Naive thymus-derived CD8-positive, alpha-beta T cell (primary cell): ENCODE measurements at regions not wholly inside any gene's neighbourhood (a gene's known extent, or its start where the extent isn't known, plus 50 kb on each side); places are given as distances from the start of the nearest gene placed in this dataset.
A peak's percentile ranks its signal among the peaks of the same experiment; 100 is the strongest.

Experiments
- ATAC-seq, 2 donors: fragments of 150-1000 bp; cut with Tn5 transposase in 1 of 2; sonication (Bioruptor Pico), chemical (Tn5 transposase) in 1 of 2; 1 replicate in 1 of 2; 2 replicates in 1 of 2; pipeline ENCODE4 v1.10.0; 2021; ENCODE audit warnings: mild to moderate bottlenecking in 2 of 2, moderate library complexity in 2 of 2
- POLR2A ChIA-PET: fragments of 350-600 bp; sonication (Branson Sonifier 250); formaldehyde crosslinking; loops from one replicate; lab custom pipeline; 2021; ENCODE audit warnings: antibody characterized with exemption; lab: Charles Lee
- DNase-seq, 10 donors: peaks; one replicate each; pipeline versions ENCODE4 v3.0.0 to v3.0.0-alpha.2; 2020 to 2022
- H3K27ac Mint-ChIP-seq, 10 donors: one replicate each; pipeline ENCODE4 v1.8.0; 2020 to 2022; ENCODE audit warnings: mild to moderate bottlenecking in 10 of 10, mixed read lengths in 10 of 10, moderate library complexity in 4 of 10, inconsistent platforms in 1 of 10
- H3K27me3 Mint-ChIP-seq, 5 donors: one replicate each; pipeline ENCODE4 v1.8.0; 2021 to 2022; ENCODE audit warnings: mixed read lengths in 5 of 5
- H3K36me3 Mint-ChIP-seq, 3 donors: one replicate each; pipeline ENCODE4 v1.8.0; 2020 to 2022; ENCODE audit warnings: mixed read lengths in 3 of 3, mild to moderate bottlenecking in 2 of 3, inconsistent platforms in 1 of 3
- H3K4me1 Mint-ChIP-seq, 4 donors: one replicate each; pipeline ENCODE4 v1.8.0; 2021 to 2022; ENCODE audit warnings: mixed read lengths in 4 of 4
- H3K4me3 Mint-ChIP-seq, 10 donors: one replicate each; pipeline ENCODE4 v1.8.0; 2020 to 2022; ENCODE audit warnings: mild to moderate bottlenecking in 10 of 10, mixed read lengths in 10 of 10, moderate library complexity in 6 of 10, inconsistent platforms in 1 of 10
- H3K9me3 Mint-ChIP-seq, 9 donors: one replicate each; pipeline ENCODE4 v1.8.0; 2020 to 2022; ENCODE audit warnings: mixed read lengths in 9 of 9, mild to moderate bottlenecking in 3 of 9, inconsistent platforms in 1 of 9, moderate library complexity in 1 of 9

DNA sequence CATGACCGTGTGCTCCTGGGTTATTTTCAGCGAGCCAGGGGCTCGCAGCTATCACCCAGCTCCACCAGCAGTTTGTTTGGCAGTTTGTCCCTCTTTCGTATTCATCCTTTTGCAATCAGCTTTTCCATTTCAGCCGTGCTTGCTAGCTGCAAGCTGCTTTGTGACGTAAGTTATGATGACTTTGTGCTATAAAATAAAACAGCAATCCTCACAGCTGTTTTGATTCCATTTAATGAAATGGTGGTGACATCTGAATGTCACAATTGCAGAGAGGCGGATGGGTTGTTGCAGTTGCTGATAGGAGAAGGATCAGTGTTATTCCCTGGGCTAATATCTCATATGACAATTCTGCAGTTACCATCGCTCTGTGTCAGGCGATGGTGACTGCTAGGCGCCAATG is 251.7 kb downstream of the SNX10 start:
- Mint-ChIP-seq H3K4me3 (no peak overlapping the region), H3K36me3 (no peaks in the 10 kb centered on the region), H3K4me1 (no peaks in the 10 kb centered on the region), H3K9me3 (peaks cover 0 to 3% (median 0%) of the 10 kb centered on the region in 9 donors), H3K27ac (no peak overlapping the region), H3K27me3 (peaks cover 11 to 53% (median 21%) of the 10 kb centered on the region in 5 donors)
- DNase-seq: no peak
- no peak for ATAC-seq
- POLR2A ChIA-PET: no interaction called here

- Mint-ChIP-seq H3K36me3 (no peaks in the 10 kb centered on the region), H3K27me3 (peaks cover 14 to 55% (median 25%) of the 10 kb centered on the region in 5 donors), H3K4me1 (no peaks in the 10 kb centered on the region), H3K27ac (no peak overlapping the region), H3K9me3 (peaks cover 0 to 3% (median 0%) of the 10 kb centered on the region in 9 donors), H3K4me3 (no peak overlapping the region)
- POLR2A ChIA-PET: no interaction called here
- no peak for DNase-seq
- no peak for ATAC-seq
Measured at GRCh38 chr7:26543951-26544350, 252.3 kb downstream of the SNX10 start.

- POLR2A ChIA-PET: no interaction called here
- no peak for DNase-seq
- peaks cover 14 to 55% (median 21%) of the 10 kb centered on the region in 5 donors for H3K27me3 Mint-ChIP-seq
Measured at GRCh38 chr7:26546508-26547053, 254.9 kb downstream of the SNX10 start.

GRCh38 chr7:26547156-26547555 is 255.5 kb downstream of the SNX10 start:
- peaks cover 14 to 61% (median 25%) of the 10 kb centered on the region in 5 donors for H3K27me3 Mint-ChIP-seq

More at GRCh38 chr7:26546508-26547053, 254.9 kb downstream of the SNX10 start:
- ATAC-seq: no peak
- Mint-ChIP-seq H3K27ac (no peak overlapping the region), H3K9me3 (peaks cover 0 to 3% (median 0%) of the 10 kb centered on the region in 9 donors), H3K4me1 (peaks cover 0 to 1% (median 0%) of the 10 kb centered on the region in 4 donors), H3K36me3 (no peaks in the 10 kb centered on the region), H3K4me3 (no peak overlapping the region)

DNA sequence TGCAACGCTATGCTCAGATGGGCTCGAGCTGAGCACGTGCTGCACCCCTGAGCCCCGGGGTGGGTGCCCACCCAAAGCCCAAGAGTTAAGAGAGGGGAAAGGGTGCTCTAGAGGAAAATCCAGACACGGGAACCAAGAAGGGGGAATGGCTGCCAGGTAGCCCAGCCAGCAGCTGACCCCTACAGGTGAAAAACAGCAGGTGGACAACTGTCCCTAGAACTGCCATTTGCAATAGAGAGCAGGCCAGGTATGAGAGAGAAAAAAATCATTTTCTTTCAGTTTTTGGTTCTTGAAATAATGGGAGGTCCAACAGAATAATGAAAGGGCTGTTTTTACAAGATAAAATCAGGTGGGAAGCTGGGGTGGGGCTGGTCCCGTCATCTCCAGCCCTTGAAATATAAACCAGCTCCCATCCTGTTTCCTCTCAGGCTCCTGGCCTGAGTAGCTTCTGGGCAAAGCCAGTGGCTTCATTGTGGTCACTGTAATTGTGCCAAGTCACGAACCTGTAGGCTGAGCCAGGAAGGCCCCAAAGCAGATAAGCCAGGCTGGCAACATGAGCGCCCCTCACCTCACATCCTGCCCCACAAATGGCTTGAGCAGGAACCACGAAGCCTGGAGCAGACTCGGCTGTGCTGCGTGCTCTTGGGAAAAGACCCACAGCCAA is 257.8 kb downstream of the SNX10 start:
- POLR2A ChIA-PET: no interaction called here
- H3K27me3 Mint-ChIP-seq: peaks cover 20 to 67% (median 33%) of the 10 kb centered on the region in 5 donors

More at GRCh38 chr7:26547156-26547555, 255.5 kb downstream of the SNX10 start:
- H3K9me3 Mint-ChIP-seq: peaks cover 0 to 3% (median 0%) of the 10 kb centered on the region in 9 donors
- no peak overlapping the region for H3K4me3 Mint-ChIP-seq
- no peaks in the 10 kb centered on the region for H3K36me3 Mint-ChIP-seq
- H3K4me1 Mint-ChIP-seq: peaks cover 0 to 1% (median 0%) of the 10 kb centered on the region in 4 donors
- H3K27ac Mint-ChIP-seq: no peak overlapping the region
- DNase-seq (no peak), ATAC-seq (no peak)
- POLR2A ChIA-PET: no interaction called here

GRCh38 chr7:26550492-26550891 is 258.8 kb downstream of the SNX10 start:
- Mint-ChIP-seq H3K4me1 (peaks cover 0 to 1% (median 0%) of the 10 kb centered on the region in 4 donors), H3K4me3 (no peak overlapping the region), H3K9me3 (peaks cover 0 to 3% (median 0%) of the 10 kb centered on the region in 9 donors), H3K27ac (no peak overlapping the region), H3K36me3 (no peaks in the 10 kb centered on the region), H3K27me3 (peaks cover 23 to 62% (median 31%) of the 10 kb centered on the region in 5 donors)
- ATAC-seq: no peak
- POLR2A ChIA-PET: no interaction called here
- DNase-seq: no peak

More for the DNA sequence above, 257.8 kb downstream of the SNX10 start:
- no peak overlapping the region for H3K4me3 Mint-ChIP-seq
- peak overlapping the region in 1 of 10 donors; percentile 8 for H3K27ac Mint-ChIP-seq
- peaks cover 0 to 1% (median 0%) of the 10 kb centered on the region in 4 donors for H3K4me1 Mint-ChIP-seq
- H3K9me3 Mint-ChIP-seq: peaks cover 0 to 3% (median 0%) of the 10 kb centered on the region in 9 donors
- ATAC-seq (no peak), DNase-seq (no peak)
- no peaks in the 10 kb centered on the region for H3K36me3 Mint-ChIP-seq

GRCh38 chr7:26551740-26552139 is 260.1 kb downstream of the SNX10 start:
- peaks cover 0 to 1% (median 0%) of the 10 kb centered on the region in 4 donors for H3K4me1 Mint-ChIP-seq
- H3K36me3 Mint-ChIP-seq: no peaks in the 10 kb centered on the region
- POLR2A ChIA-PET: no interaction called here
- peaks cover 0 to 3% (median 0%) of the 10 kb centered on the region in 9 donors for H3K9me3 Mint-ChIP-seq
- H3K4me3 Mint-ChIP-seq: no peak overlapping the region
- H3K27me3 Mint-ChIP-seq: peaks cover 23 to 51% (median 29%) of the 10 kb centered on the region in 5 donors
- DNase-seq (no peak), ATAC-seq (no peak)
- H3K27ac Mint-ChIP-seq: no peak overlapping the region

GRCh38 chr7:26553128-26553527 is 261.5 kb downstream of the SNX10 start:
- POLR2A ChIA-PET: no interaction called here
- no peak for ATAC-seq
- peaks cover 0 to 1% (median 0%) of the 10 kb centered on the region in 4 donors for H3K4me1 Mint-ChIP-seq
- no peak overlapping the region for H3K4me3 Mint-ChIP-seq
- H3K27me3 Mint-ChIP-seq: peaks cover 16 to 41% (median 25%) of the 10 kb centered on the region in 5 donors
- DNase-seq: no peak
- no peak overlapping the region for H3K27ac Mint-ChIP-seq
- H3K9me3 Mint-ChIP-seq: peaks cover 0 to under 1% (median 0%) of the 10 kb centered on the region in 9 donors
- H3K36me3 Mint-ChIP-seq: no peaks in the 10 kb centered on the region

DNA sequence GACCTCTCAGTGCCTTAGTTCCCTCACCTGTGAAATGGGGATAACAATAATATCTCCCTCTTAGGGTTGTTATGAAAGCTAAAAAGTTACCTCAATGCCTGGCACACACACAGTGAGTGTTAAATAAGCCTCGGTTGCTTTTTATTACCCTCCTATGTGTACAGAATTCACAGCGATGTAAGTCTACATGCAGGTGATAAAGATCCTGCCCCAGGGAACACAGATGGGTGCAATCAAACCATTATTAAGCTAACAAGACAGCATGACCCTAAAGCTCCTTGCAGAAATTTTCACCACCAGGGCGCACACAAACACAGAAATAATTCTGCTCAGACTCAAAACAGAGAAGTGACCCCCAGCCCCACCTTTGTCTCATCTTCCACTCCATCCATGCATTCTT is 261.9 kb downstream of the SNX10 start:
- no peak for DNase-seq
- no peaks in the 10 kb centered on the region for H3K9me3 Mint-ChIP-seq
- H3K27me3 Mint-ChIP-seq: peaks cover 13 to 36% (median 22%) of the 10 kb centered on the region in 5 donors
- peaks cover 0 to 1% (median 0%) of the 10 kb centered on the region in 4 donors for H3K4me1 Mint-ChIP-seq
- ATAC-seq: no peak
- H3K27ac Mint-ChIP-seq: no peak overlapping the region
- POLR2A ChIA-PET: no interaction called here
- no peak overlapping the region for H3K4me3 Mint-ChIP-seq
- H3K36me3 Mint-ChIP-seq: no peaks in the 10 kb centered on the region

DNA sequence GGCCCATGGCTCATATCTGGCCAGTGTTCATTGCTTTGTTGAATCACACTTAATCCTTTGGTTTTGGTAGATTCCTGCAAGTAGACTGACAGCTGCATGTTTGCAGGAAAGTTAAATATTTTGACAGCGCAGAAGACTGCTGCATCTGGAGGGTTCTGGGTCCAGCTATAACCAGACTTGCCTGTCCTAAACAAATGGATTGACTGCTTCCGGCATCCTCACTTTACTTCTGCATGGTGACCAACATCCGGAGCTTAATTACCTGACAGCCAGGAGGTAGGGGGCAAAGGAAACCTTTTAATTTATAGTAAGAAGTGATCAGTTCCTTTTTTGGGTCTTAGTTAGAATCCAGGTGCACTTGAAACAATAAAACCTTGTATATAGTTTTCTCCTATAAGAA is 263.3 kb downstream of the SNX10 start:
- ATAC-seq (no peak), DNase-seq (no peak)
- Mint-ChIP-seq H3K9me3 (no peaks in the 10 kb centered on the region), H3K27ac (no peak overlapping the region), H3K36me3 (no peaks in the 10 kb centered on the region), H3K4me1 (no peaks in the 10 kb centered on the region), H3K4me3 (no peak overlapping the region), H3K27me3 (peaks cover 11 to 26% (median 17%) of the 10 kb centered on the region in 5 donors)
- POLR2A ChIA-PET: no interaction called here

GRCh38 chr7:26556061-26556881 is 264.6 kb downstream of the SNX10 start:
- no peaks in the 10 kb centered on the region for H3K36me3 Mint-ChIP-seq
- H3K27me3 Mint-ChIP-seq: peaks cover 7 to 26% (median 14%) of the 10 kb centered on the region in 5 donors
- H3K4me1 Mint-ChIP-seq: no peaks in the 10 kb centered on the region
- DNase-seq (no peak), ATAC-seq (no peak)
- H3K4me3 Mint-ChIP-seq: no peak overlapping the region
- no peaks in the 10 kb centered on the region for H3K9me3 Mint-ChIP-seq
- no peak overlapping the region for H3K27ac Mint-ChIP-seq
- POLR2A ChIA-PET: no interaction called here

- POLR2A ChIA-PET: no interaction called here
- no peak for ATAC-seq
- H3K36me3 Mint-ChIP-seq: no peaks in the 10 kb centered on the region
- H3K27me3 Mint-ChIP-seq: peaks cover 6 to 21% (median 10%) of the 10 kb centered on the region in 5 donors
- no peak overlapping the region for H3K4me3 Mint-ChIP-seq
- H3K27ac Mint-ChIP-seq: no peak overlapping the region
- peaks cover 0 to 3% (median 0%) of the 10 kb centered on the region in 9 donors for H3K9me3 Mint-ChIP-seq
- DNase-seq: no peak
- no peaks in the 10 kb centered on the region for H3K4me1 Mint-ChIP-seq
Measured at GRCh38 chr7:26560526-26561256, 269.0 kb downstream of the SNX10 start.
